Activated T-cell treated with anti-CD3 and anti-CD28 coated beads for 1 hour (primary cell): ENCODE measurements at regions not wholly inside any gene's neighbourhood (a gene's known extent, or its start where the extent isn't known, plus 50 kb on each side); places are given as distances from the start of the nearest gene placed in this dataset.
A peak's percentile ranks its signal among the peaks of the same experiment; 100 is the strongest.
"Not testable (repeated sequence)": the region's sequence is repeated elsewhere in the genome, so short reads cannot be mapped to it uniquely, and the experiment has no call there.

ENCODE experiments used
- DNase-seq: peaks from one replicate; pipeline ENCODE4 v3.0.0-alpha.2; 2020; ENCODE audit warnings: low read depth

DNA sequence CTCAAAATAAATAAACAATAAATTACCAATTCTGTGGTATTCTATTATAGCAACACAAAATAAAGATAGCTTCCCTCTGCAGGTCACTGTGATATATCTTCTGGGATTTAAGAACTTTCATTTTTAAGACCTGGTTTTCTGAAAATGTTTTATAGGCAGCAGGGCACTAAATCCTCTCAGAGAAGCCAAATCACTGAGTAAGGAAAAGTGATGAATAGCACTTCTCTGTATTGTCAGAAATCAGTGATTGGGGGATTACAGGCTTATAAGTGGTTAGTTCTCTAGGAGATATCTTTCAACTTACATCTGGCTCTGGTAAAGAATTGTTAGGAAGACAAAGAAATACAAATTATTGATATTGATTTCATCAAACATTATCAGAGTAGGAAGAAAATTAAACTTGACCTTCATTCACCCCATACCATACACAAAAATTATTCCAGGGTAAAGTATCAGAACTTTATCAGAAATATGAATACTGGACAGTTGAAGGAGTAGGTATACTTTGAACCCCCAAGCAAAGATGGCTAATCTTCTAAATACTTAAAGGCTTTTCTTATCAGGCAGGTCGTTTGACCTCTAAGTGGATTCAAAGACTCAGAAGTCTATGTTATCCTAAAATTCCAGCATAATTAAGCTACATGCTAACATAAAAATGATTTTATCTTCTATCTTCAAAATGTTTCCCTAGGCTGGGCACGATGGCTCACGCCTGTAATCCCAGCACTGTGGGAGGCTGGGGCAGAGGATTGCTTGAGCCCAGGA lies 81.6 kb upstream of the USP9X start:
- no peak for DNase-seq

DNA sequence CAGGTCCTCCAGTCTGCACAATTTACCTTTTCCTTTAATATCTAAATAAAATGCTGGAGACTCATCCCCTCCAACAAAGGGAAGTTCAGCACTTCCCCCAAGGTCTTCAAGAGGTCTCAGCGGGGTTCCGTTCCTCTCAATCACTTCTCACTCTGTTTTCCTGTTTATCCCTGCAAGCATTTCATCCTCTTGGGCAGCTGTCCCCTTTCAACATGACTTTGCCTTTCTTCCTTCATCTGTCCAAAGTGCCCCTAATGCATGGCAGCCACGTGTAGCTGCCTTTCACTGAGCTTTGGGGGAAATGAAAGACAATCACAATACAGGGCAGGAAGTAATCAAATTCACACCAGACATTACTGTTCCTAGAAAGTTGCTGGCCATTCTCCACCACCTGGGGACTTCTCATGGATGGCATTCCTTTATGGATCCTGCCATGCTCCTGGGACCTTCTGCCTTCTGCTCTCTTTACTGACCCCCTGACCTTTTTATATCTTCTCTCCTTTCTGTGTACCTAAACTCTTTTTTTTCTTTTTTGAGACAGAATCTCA lies 79.7 kb upstream of the USP9X start:
- no peak for DNase-seq

DNA sequence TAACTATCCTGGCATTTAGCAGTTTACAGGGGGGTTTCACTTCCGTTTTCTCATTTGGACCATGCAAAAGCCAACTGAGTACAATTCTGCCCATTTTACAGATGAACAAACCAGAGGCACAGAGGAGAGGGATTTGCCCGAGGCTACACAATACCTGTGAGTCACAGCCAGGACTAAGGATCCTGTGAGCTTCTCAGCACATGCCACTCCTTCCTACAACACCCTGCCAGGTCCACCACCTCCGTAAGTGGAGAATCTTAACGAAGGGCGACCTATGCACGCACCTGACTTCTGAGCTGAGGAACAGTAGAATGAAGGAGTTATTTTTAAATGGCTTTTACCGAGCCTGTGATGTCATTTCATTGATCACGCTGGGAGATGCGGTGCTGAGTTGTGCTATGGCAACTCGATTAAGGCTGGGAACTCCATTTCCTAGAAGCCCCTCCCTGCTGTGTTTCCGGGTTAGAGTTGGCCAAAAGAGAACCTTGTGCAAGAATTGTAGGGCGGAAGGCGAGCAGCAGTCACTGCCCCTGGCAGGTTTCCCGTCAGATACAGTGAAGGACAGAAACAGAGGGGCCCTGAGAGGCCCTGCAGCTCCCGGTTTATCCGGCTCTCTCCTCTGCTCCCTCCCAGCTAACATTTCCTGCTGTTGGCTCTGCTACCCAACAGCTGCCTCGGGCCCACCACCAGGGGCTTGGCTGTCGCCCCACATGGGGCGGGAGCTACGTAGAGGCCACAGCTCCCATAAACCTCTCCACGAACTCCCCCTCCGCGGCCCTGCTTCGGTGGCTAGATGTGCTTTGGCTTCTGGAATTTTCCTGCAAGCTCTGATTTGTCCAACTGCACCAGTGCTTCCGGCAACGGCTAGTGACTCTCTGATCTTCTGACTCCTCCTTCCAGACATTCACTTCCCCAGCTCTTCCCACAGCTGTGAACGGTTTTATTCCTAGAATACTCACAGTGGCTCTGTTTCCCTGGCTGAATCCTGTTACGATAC lies 75.1 kb upstream of the USP9X start:
- peak; percentile 9 for DNase-seq

DNA sequence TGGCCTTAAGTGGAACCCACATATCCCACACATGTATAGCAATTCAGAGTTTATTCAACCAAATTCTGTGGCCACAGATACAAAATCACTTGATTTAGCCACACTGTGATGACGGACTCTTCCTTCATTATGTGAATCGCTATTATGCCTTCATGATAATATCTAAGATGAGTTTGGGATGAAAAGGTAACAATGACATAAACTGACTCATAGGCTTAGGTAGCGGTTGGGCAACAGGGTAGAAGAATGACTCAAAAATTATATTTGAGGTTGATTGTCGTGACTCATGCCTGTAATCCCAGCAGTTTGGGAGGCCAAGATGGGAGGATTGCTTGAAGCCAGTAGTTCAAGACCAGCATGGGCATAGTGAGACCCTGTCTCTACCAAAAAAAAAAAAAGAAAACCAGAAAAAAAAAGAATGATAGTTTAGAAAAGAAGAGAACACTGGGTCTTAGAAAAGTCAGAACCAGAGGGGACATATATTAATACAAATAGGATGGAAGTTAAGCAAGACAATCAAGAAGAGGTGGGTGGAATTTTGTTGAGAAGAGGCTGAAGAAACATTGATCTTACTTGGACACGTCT lies 70.4 kb upstream of the USP9X start:
- DNase-seq, result no peak

DNA sequence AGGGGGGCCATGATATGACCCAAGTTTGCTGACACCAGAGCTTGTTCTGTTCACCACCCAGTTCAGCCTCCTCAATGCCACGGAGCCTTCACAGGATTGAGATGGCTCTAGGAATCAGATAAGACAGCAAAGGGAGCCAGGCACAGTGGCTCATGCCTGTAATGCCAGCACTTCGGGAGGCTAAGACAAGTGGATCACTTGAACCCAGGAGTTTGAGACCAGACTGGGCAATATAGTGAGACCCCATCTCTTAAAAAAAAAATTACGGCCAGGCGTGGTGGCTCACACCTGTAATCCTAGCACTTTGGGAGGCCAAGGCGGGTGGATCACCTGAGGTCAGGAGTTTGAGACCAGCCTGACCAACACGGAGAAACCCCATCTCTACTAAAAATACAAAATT lies 67.5 kb upstream of the USP9X start:
- not testable (repeated sequence) for DNase-seq

DNA sequence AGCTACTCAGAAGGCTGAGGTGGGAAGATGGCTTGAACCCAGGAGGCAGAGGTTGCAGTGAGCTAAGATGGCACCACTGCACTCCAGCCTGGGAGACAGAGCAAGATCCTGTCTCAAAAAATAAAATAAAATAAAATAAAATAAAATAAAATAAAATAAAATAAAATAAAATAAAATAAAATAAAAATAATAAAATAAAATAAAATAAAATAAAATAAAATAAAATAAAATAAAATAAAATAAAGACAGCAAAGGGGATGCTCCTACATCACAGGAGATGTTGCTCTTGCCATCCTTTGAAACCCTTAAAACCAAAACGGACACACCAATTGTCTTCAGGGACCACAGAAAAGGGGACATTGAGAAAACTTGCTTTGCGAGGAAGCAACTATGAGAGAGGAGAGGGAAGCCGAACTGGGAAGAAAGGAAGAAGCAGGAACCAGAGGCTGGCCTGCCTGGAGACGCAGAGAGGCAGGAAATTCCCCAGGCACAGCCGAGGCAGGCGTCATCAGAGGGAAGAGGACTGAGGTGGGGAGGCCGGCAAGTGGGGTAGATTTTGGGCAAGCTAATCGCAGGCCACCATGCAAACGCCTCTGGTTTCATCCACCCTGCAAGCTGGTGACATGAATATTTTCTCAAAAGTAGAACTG lies 66.7 kb upstream of the USP9X start:
- not testable (repeated sequence) for DNase-seq

DNA sequence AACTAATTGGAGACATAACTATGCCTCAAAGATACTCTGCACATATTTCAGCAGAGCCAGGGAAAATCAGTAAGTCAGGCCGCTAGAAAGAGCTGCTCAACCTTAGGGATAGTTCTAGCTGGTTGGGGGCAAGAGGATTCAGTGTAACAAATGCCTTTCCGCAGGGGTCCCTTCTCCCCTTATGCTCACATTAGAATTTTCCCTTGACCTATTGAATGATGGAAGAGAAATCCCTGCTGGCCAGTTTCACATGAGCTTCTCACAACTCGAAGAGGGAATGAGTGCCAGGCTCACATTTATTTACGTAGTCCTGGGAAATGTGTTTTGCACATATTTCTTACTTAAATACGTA lies 66.2 kb upstream of the USP9X start:
- DNase-seq, result no peak

DNA sequence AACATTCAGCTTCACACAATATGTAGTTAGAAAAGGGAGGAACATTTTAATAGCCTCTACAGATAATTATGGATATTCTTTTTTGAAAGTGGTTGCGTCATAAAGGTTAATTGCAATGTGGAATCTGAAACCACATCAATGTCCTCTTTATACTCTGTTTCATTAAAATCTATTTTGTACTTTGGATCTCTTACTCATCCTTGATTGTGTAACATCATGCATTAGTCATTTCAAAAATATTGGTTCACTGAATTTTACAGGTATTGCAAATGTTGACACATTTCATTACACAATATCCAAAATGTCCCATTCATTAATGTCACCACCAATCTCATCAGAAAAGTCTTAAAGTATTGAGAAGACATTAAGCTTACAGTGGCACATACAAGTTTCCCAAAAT lies 62.7 kb upstream of the USP9X start:
- no peak for DNase-seq

DNA sequence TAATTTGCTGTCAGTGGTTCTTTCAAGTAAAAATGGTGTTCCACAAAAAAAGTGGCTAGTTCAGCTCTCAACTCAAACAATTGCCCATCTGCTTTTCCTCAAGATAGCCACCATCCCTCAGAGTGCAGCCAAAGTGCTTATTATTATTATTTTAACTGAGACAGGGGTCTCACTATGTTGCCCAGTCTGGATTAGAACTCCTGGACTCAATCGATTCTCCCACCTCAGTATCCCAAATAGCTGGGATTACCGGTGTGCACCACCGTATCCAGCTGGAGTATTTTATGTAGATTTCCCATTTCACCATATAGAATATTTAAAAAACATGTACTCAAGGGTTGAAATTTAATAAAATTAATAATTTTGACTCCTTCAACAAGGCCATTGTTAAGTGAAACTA lies 62.1 kb upstream of the USP9X start:
- no peak for DNase-seq

DNA sequence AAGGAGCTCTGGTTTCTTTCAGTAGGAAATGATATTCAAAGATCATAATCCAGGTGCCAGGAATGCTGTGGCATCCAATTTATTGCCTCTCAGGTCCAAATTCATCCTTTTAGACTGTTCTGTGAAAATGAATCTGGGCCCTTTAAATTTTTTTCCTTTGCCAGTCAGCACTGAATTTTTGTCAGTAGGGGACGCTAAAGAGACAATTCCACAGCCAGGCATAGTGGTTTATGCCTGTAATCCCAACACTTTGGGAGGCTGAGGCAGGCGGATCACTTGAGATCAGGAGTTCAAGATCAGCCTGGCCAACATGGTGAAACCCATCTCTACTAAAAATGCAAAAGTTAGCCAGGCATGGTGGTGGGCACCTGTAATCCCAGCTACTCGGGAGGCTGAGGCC lies 60.9 kb upstream of the USP9X start:
- DNase-seq, result not testable (repeated sequence)

DNA sequence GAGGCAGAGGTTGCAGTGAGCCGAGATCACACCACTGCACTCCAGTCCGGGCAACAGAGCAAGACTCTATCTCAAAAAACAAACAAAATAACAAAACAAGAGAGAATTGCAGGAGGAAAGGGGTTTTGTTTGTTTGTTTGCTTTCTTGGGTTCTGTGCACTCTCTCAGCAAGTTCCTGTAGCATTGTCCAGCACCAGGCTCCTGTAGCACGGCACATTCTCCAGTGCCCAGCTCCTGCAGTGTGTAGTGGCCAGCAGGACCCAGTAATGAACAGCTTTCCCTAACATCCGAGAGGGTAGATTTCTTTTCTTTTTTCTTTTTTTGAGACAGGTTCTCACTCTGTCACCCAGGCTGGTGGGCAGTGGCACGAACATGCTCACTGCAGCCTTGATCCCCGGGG lies 60.5 kb upstream of the USP9X start:
- DNase-seq, result no peak

DNA sequence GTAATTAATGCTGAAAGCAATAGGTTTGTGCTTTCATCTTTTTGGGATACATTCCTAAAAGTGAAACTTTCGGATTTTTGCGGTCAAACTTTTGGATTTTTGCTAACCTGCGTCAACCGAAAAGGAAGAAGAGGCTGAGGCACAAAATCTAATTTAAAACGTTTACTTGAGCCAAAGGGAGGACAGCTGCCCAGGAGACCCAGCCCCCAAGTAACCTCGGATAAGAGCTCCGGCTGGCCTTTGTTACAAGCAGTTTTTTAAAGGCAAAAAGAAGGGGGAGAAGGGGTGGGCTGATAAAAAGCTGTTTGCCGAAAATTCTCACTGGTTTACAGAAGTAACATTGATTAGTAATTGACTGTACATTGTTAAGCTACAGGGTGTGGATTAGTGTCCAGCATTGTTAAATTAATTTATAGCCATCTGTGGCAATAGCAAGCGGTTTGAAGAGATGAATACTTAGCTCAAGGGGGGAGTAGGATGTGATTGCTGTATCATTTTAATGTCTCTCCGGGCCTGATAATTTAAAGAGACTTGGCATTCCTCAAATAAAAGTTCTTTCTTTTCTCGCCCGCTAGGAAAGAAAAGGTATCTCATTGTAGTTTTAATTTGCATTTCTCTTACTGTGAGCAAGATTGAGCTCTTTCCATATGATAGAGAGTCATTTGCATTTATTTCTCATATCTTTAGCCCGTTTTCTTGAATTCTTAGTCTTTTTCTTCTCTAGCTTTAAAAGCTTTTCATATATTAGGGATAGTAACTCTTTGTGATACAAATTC lies 59.1 kb upstream of the USP9X start:
- DNase-seq, result no peak

DNA sequence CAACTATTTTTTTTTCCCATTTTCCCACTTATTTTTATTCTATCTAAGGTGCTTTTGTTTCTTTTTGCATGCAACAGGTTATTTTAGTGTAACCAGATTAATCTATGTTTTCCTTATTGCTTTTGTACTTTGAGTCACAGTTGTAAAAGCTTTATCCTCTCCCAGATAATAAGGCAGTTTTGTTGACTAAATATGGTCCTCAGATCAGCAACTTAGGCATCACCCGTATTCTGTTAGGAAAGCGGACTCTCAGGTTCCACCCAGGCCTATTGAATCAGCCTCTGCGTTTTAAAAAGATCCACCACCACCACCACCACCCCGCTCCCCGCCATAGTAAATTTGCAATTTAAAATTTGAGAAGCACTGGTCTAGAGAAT lies 58.6 kb upstream of the USP9X start:
- no peak for DNase-seq

DNA sequence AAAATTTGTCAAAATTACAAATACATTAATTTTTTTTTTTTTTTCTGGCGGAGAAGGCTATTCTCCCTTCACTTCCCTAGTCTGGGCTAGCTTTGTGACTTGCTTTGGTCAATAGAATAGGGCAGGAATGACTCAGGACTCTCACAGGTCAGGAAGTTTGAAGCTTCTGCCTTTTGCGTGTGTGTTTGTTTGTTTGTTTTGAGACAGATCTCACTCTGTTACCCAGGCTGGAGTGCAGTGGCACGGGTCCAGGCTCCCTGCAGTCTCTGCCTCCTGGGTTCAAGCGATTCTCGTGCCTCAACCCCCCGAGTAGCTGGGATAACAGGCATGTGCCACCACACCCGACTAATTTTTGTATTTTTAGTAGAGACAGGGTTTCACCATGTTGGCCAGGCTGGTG lies 55.9 kb upstream of the USP9X start:
- DNase-seq, result no peak

DNA sequence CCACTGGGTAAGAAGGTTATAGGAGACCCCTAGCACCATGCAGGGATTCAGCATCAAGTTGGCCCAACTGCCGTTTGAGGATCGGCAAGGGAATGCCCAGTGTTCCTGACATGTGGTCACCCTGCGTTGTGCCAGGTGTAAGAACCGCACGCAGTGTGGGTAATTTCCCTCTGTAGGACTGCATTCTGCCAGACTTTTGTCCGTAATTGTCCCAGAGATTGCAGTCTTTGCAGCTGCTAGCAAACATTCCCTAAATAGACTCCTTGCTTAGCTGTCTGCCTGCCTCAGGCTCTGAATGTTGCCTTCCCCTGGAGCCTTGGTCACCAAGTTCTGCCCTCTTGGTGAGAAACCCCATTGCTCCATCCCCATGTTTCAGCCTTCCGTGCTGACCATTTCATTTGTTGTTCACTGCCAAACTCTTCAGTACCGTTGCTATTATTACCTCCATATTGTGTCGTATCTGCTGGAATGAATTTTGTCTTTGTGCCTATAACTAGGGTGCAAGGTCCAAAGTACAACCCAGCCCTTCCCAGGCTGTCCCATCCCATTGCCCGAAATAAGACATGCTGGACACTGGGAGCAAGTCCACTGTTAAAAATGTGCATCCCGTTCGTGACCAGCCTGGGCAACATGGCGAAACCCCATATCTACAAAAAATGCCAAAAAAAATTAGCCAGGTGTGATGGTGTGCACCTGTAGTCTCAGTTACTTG lies 53.8 kb upstream of the USP9X start:
- no peak for DNase-seq

DNA sequence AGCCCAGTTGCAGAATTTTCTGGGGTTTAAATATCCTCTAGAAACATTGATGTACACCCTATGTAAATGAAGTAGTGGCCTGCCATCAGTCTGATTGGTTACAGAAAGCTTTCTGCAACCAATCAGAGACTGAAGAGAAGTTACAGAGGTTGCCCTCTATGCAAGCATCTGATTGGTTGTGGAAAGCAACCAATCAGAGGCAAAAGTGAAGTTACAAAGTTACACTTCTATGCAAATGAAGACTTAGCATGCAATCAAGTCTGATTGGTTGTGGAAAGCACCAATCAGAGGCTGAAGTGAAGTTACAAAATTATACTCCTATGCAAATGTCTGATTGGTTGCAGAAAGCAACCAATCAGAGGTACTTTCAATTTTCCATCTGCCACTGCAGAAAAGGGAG lies 51.9 kb upstream of the USP9X start:
- DNase-seq, result no peak

DNA sequence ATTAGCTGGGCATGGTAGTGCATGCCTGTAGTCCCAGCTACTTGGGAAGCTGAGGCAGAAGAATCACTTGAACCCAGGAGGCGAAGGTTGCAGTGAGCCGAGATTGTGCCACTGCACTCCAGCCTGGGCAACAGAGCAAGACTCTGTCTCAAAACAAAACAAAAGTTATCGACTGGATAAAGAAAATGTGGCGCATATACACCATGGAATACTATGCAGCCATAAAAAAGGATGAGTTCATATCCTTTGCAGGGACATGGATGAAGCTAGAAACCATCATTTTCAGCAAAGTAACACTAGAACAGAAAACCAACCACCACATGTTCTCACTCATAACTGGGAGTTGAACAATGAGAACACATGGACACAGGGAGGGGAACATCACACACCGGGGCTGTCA lies 50.3 kb upstream of the USP9X start:
- DNase-seq, result not testable (repeated sequence)
